DMS114 treated with DMSO at 0.1 percent for 48 hours (cell line): ENCODE measurements at regions not wholly inside any gene's neighbourhood (a gene's known extent, or its start where the extent isn't known, plus 50 kb on each side); places are given as distances from the start of the nearest gene placed in this dataset.

Experiments used
- DNase-seq: peaks from one replicate; lab custom pipeline; 2025; ENCODE audit not compliant: unreplicated experiment; lab: John Stamatoyannopoulos, UW

- DNase-seq, result no peak
Measured at GRCh38 chr7:84336766-84337165, 142.2 kb upstream of the SEMA3A start.

GRCh38 chr7:84336303-84336702, 141.7 kb upstream of the SEMA3A start:
- no peak for DNase-seq

GRCh38 chr7:84331616-84332015, 137.0 kb upstream of the SEMA3A start:
- no peak for DNase-seq

GRCh38 chr7:84328571-84328970, 134.0 kb upstream of the SEMA3A start:
- DNase-seq, result no peak

- no peak for DNase-seq
Measured at GRCh38 chr7:84324136-84324630, 129.6 kb upstream of the SEMA3A start.

GRCh38 chr7:84317536-84317935, 122.9 kb upstream of the SEMA3A start:
- DNase-seq, result no peak

GRCh38 chr7:84314263-84314662, 119.7 kb upstream of the SEMA3A start:
- no peak for DNase-seq

- no peak for DNase-seq
Measured at GRCh38 chr7:84304407-84304806, 109.8 kb upstream of the SEMA3A start.

- DNase-seq, result no peak
Measured at GRCh38 chr7:84302949-84303348, 108.4 kb upstream of the SEMA3A start.

GRCh38 chr7:84297616-84298015, 103.0 kb upstream of the SEMA3A start:
- no peak for DNase-seq

GRCh38 chr7:84294847-84295455, 100.4 kb upstream of the SEMA3A start:
- DNase-seq, result no peak

GRCh38 chr7:84294391-84294790, 99.8 kb upstream of the SEMA3A start:
- DNase-seq, result no peak

GRCh38 chr7:84291756-84292155, 97.2 kb upstream of the SEMA3A start:
- no peak for DNase-seq

- no peak for DNase-seq
Measured at GRCh38 chr7:84283798-84284197, 89.2 kb upstream of the SEMA3A start.

GRCh38 chr7:84281518-84281917, 86.9 kb upstream of the SEMA3A start:
- no peak for DNase-seq

GRCh38 chr7:84277628-84278224, 83.1 kb upstream of the SEMA3A start:
- peak; percentile 62 for DNase-seq

- peak; percentile 46 for DNase-seq
Measured at GRCh38 chr7:84274029-84274638, 79.5 kb upstream of the SEMA3A start.

GRCh38 chr7:84271543-84271942, 77.0 kb upstream of the SEMA3A start:
- no peak for DNase-seq

GRCh38 chr7:84264396-84264795, 69.8 kb upstream of the SEMA3A start:
- DNase-seq, result peak; percentile 52

GRCh38 chr7:84263106-84263505, 68.5 kb upstream of the SEMA3A start:
- no peak for DNase-seq

- DNase-seq, result no peak
Measured at GRCh38 chr7:84261509-84261908, 66.9 kb upstream of the SEMA3A start.

GRCh38 chr7:84258628-84259027, 64.0 kb upstream of the SEMA3A start:
- no peak for DNase-seq
